22Rv1 (cell line): ENCODE measurements at regions not wholly inside any gene's neighbourhood (a gene's known extent, or its start where the extent isn't known, plus 50 kb on each side); places are given as distances from the start of the nearest gene placed in this dataset.

Source experiments
- H3K27ac ChIP-seq: fragments of 450-650 bp; 2 replicates; pipeline ENCODE4 v1.5.1; 2017
- CTCF ChIP-seq: fragments of 450-650 bp; IDR thresholded peaks from 2 replicates; pipeline ENCODE4 v1.5.1; 2017; ENCODE audit warnings: mild to moderate bottlenecking
- ZFX ChIP-seq: fragments of 450-650 bp; IDR thresholded peaks from 2 replicates; pipeline ENCODE4 v1.6.1; 2017; ENCODE audit warnings: antibody characterized with exemption, borderline replicate concordance

DNA sequence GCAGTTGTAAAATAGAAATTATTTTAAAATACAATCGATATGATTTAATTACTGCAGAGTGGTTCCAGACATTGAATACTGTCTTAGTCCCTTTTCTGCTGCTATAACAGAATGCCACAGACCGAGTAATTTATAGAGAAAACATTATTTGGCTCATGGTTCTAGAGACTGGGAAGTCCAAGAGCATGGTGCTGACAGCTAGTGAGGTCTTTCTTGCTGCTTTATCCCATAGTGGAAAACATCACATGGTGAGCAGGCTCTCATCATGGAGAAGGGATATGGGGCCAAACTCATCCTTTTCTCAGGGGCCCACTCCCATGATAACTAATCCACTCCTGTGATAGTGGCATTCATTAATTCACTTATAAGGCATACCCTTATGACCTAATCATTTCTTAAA is 120.0 kb upstream of the TBL1XR1 start:
- TF ChIP-seq ZFX (no peak), CTCF (no peak)
- H3K27ac ChIP-seq, result no peak overlapping the region

GRCh38 chr3:177318559-177318958 is 121.3 kb upstream of the TBL1XR1 start:
- no peak overlapping the region for H3K27ac ChIP-seq

GRCh38 chr3:177320765-177321247 is 123.5 kb upstream of the TBL1XR1 start:
- no peak for TF ChIP-seq CTCF
- no peak for TF ChIP-seq ZFX
- H3K27ac ChIP-seq, result no peak overlapping the region

More at GRCh38 chr3:177318559-177318958, 121.3 kb upstream of the TBL1XR1 start:
- TF ChIP-seq ZFX (no peak), CTCF (no peak)

DNA sequence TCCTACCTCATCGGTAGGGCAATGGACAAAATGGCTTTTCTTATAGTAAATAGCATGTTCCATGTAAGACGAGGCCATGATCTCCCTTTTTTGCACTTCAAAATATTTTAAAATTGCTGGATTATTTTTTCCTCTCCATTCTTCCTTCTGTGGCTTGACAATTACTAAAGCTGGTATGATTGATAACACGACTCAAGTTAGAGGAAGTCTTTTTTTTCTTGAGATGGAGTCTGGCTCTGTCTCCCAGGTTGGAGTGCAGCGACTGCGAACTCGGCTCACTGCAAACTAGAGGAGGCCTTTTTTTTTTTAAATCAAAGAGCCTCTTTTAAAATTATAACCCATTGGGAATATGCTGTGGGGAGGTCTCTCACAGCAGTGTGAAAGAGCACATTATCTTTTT is 124.5 kb upstream of the TBL1XR1 start:
- no peak overlapping the region for H3K27ac ChIP-seq
- TF ChIP-seq ZFX (no peak), CTCF (no peak)

GRCh38 chr3:177322881-177323280 is 125.6 kb upstream of the TBL1XR1 start:
- no peak overlapping the region for H3K27ac ChIP-seq
- TF ChIP-seq ZFX, result no peak
- TF ChIP-seq CTCF, result no peak

GRCh38 chr3:177329854-177330253 is 132.6 kb upstream of the TBL1XR1 start:
- TF ChIP-seq CTCF (no peak), ZFX (no peak)
- no peak overlapping the region for H3K27ac ChIP-seq

DNA sequence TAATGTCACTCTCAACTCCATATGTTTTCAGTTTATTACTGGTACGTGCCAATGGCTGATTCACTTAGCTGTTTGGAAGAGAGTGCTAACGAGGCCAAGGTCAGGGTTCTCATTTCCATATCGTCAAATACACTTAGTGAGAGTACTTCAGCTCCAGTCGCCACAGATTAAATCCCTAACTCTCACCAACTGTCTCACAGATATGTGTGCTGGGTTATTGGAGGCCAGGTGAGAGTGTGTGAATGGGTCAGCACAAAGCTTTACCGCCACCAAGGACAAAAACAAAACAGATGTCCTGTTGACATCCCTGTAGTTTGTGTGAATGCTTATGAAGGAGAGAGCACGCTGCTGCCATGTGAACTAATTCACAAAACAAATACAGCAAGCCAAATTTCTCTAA is 133.5 kb upstream of the TBL1XR1 start:
- TF ChIP-seq CTCF, result no peak
- TF ChIP-seq ZFX, result no peak
- H3K27ac ChIP-seq, result no peak overlapping the region
